GM23338 (cell line): ENCODE measurements at regions not wholly inside any gene's neighbourhood (a gene's known extent, or its start where the extent isn't known, plus 50 kb on each side); places are given as distances from the start of the nearest gene placed in this dataset.
A peak's percentile ranks its signal among the peaks of the same experiment; 100 is the strongest.

ENCODE experiments used
- ATAC-seq: fragments of 200-7000 bp; cut with Tn5 transposase; 3 replicates; pipeline ENCODE4 v1.9.1; 2020
- DNase-seq: peaks from one replicate; pipeline ENCODE4 v3.0.0-alpha.2; 2015; ENCODE audit warnings: low spot score
- H2AFZ ChIP-seq: fragments of 200-600 bp; sonication (generic); 2 replicates; pipeline ENCODE4 v1.8.0; 2016; ENCODE audit warnings: antibody characterized with exemption, mild to moderate bottlenecking, moderate library complexity
- H3F3A ChIP-seq: fragments of 200-600 bp; sonication (generic); replicated peaks from 2 replicates; pipeline ENCODE4 v1.8.0; 2017; ENCODE audit warnings: antibody characterized with exemption, mixed run types, low read depth
- H3K27ac ChIP-seq: fragments of 200-600 bp; sonication (generic); 2 replicates; pipeline ENCODE4 v1.6.1; 2016; ENCODE audit warnings: low read depth
- H3K27me3 ChIP-seq: fragments of 200-600 bp; sonication (generic); 2 replicates; pipeline ENCODE4 v1.8.0; 2016; ENCODE audit warnings: mild to moderate bottlenecking, mixed run types, moderate library complexity; ENCODE audit not compliant: insufficient read depth
- H3K36me3 ChIP-seq: fragments of 200-600 bp; sonication (generic); 2 replicates; pipeline ENCODE4 v1.8.0; 2016; ENCODE audit warnings: mild to moderate bottlenecking; ENCODE audit not compliant: insufficient read depth
- H3K4me1 ChIP-seq: fragments of 200-600 bp; sonication (generic); 2 replicates; pipeline ENCODE4 v1.8.0; 2016; ENCODE audit warnings: mild to moderate bottlenecking, moderate library complexity; ENCODE audit not compliant: insufficient read depth
- H3K4me2 ChIP-seq: fragments of 200-600 bp; sonication (generic); 2 replicates; pipeline ENCODE4 v1.7.1; 2017; ENCODE audit warnings: mixed run types
- H3K4me3 ChIP-seq: fragments of 200-600 bp; sonication (generic); 2 replicates; pipeline ENCODE4 v1.6.1; 2016; ENCODE audit warnings: mixed run types
- H3K79me2 ChIP-seq: fragments of 200-600 bp; sonication (generic); replicated peaks from 2 replicates; pipeline ENCODE4 v1.8.0; 2017; ENCODE audit warnings: mild to moderate bottlenecking; ENCODE audit not compliant: insufficient read depth
- H3K9me2 ChIP-seq: fragments of 200-600 bp; sonication (generic); 2 replicates; pipeline ENCODE4 v1.8.0; 2017; ENCODE audit not compliant: insufficient read depth
- H4K20me1 ChIP-seq: fragments of 200-600 bp; sonication (generic); replicated peaks from 2 replicates; pipeline ENCODE4 v1.8.0; 2017; ENCODE audit warnings: mild to moderate bottlenecking; ENCODE audit not compliant: insufficient read depth
- H3K27ac Mint-ChIP-seq: 2 replicates; pipeline ENCODE4 v1.8.0; 2020; ENCODE audit warnings: inconsistent platforms, mild to moderate bottlenecking, moderate library complexity, mixed read lengths
- H3K27me3 Mint-ChIP-seq: 3 replicates; pipeline ENCODE4 v1.8.0; 2022; ENCODE audit warnings: low read depth, mild to moderate bottlenecking, moderate library complexity, mixed read lengths, inconsistent platforms; ENCODE audit not compliant: insufficient read depth, poor library complexity
- H3K36me3 Mint-ChIP-seq: 3 replicates; pipeline ENCODE4 v1.8.0; 2021; ENCODE audit warnings: low read depth, mild to moderate bottlenecking, inconsistent platforms, moderate library complexity, mixed read lengths
- H3K4me1 Mint-ChIP-seq: 3 replicates; pipeline ENCODE4 v1.8.0; 2020; ENCODE audit warnings: mild to moderate bottlenecking, inconsistent platforms, mixed read lengths
- H3K4me3 Mint-ChIP-seq: 3 replicates; pipeline ENCODE4 v1.8.0; 2021; ENCODE audit warnings: moderate library complexity, mild to moderate bottlenecking, inconsistent platforms, mixed read lengths
- H3K9me3 Mint-ChIP-seq: 3 replicates; pipeline ENCODE4 v1.8.0; 2020; ENCODE audit warnings: moderate library complexity, mild to moderate bottlenecking, inconsistent platforms, mixed read lengths
- CREB1 ChIP-seq: fragments of 250-450 bp; sonication (Bioruptor Pico); IDR thresholded peaks from 2 replicates; pipeline ENCODE4 v1.5.0; 2020; ENCODE audit warnings: low read depth, mild to moderate bottlenecking, moderate library complexity
- ETS1 ChIP-seq: IDR thresholded peaks from 2 replicates; pipeline ENCODE4 v1.6.1; 2016; ENCODE audit warnings: antibody characterized with exemption
- EZH2 ChIP-seq: fragments of 200-600 bp; sonication (generic); IDR thresholded peaks from one replicate; pipeline ENCODE4 v1.8.0; 2017; ENCODE audit warnings: antibody characterized with exemption, mild to moderate bottlenecking, low read depth; ENCODE audit not compliant: unreplicated experiment
- EZH2phosphoT487 ChIP-seq: fragments of 200-600 bp; sonication (generic); IDR thresholded peaks from one replicate; pipeline ENCODE4 v1.8.1; 2018; ENCODE audit warnings: antibody characterized with exemption; ENCODE audit not compliant: unreplicated experiment
- JUNB ChIP-seq: IDR thresholded peaks from one replicate; pipeline ENCODE4 v1.6.1; 2016; ENCODE audit warnings: antibody characterized with exemption; ENCODE audit not compliant: unreplicated experiment
- NANOG ChIP-seq: IDR thresholded peaks from 2 replicates; pipeline ENCODE4 v1.6.1; 2016; ENCODE audit warnings: antibody characterized with exemption, borderline replicate concordance
- POLR2AphosphoS5 ChIP-seq: IDR thresholded peaks from 2 replicates; pipeline ENCODE4 v1.6.1; 2016; ENCODE audit warnings: antibody characterized with exemption, low read depth
- REST ChIP-seq: IDR thresholded peaks from one replicate; pipeline ENCODE4 v1.6.1; 2018; ENCODE audit warnings: antibody characterized with exemption; ENCODE audit not compliant: unreplicated experiment
- ZNF331 ChIP-seq: fragments of 250-450 bp; sonication (Bioruptor Pico); IDR thresholded peaks from 2 replicates; pipeline ENCODE4 v1.5.0; 2020; ENCODE audit warnings: low read depth, mild to moderate bottlenecking, moderate library complexity

GRCh38 chr2:59875836-59876235 is 677.6 kb downstream of the BCL11A start:
- TF ChIP-seq NANOG (no peak), EZH2phosphoT487 (no peak), POLR2AphosphoS5 (no peak), REST (no peak)
- no peaks in the 10 kb centered on the region for H3F3A ChIP-seq

GRCh38 chr2:59874971-59875755 is 678.3 kb downstream of the BCL11A start:
- Mint-ChIP-seq H3K4me3 (no peak overlapping the region), H3K27ac (no peak overlapping the region), H3K36me3 (no peaks in the 10 kb centered on the region), H3K9me3 (no peaks in the 10 kb centered on the region), H3K27me3 (peaks cover 2% of the 10 kb centered on the region), H3K4me1 (peaks cover 19% of the 10 kb centered on the region)
- Histone ChIP-seq H3K27me3 (no peaks in the 10 kb centered on the region), H3K4me3 (no peak overlapping the region), H3K9me2 (peaks cover 4% of the 10 kb centered on the region; the same call in 1 of the 2 replicates), H3K79me2 (no peaks in the 10 kb centered on the region), H2AFZ (peak overlapping the region; percentile 72; the same call in 1 of the 2 replicates), H3K4me1 (peaks cover 19% of the 10 kb centered on the region), H3F3A (no peaks in the 10 kb centered on the region), H3K4me2 (no peak overlapping the region), H3K36me3 (no peaks in the 10 kb centered on the region), H4K20me1 (no peaks in the 10 kb centered on the region), H3K27ac (no peak overlapping the region)
- TF ChIP-seq JUNB = no peak
- no peak for TF ChIP-seq ETS1
- TF ChIP-seq ZNF331 = no peak
- TF ChIP-seq CREB1 = no peak
- no peak for TF ChIP-seq EZH2
- no peak for TF ChIP-seq EZH2phosphoT487
- no peak for TF ChIP-seq REST
- ATAC-seq (peak; percentile 71), DNase-seq (peak; percentile 14)

More at GRCh38 chr2:59875836-59876235, 677.6 kb downstream of the BCL11A start:
- no peak overlapping the region for H3K4me3 Mint-ChIP-seq
- Histone ChIP-seq H3K27ac (no peak overlapping the region), H2AFZ (peak overlapping the region; percentile 76; the same call in 1 of the 2 replicates), H3K4me3 (no peak overlapping the region), H3K36me3 (no peaks in the 10 kb centered on the region), H3K9me2 (peaks cover 4% of the 10 kb centered on the region; the same call in 1 of the 2 replicates), H3K79me2 (no peaks in the 10 kb centered on the region), H3K4me1 (peaks cover 19% of the 10 kb centered on the region), H4K20me1 (no peaks in the 10 kb centered on the region), H3K27me3 (no peaks in the 10 kb centered on the region), H3K4me2 (no peak overlapping the region)
- peaks cover 19% of the 10 kb centered on the region for H3K4me1 Mint-ChIP-seq
- H3K27me3 Mint-ChIP-seq = peaks cover 2% of the 10 kb centered on the region
- no peaks in the 10 kb centered on the region for H3K9me3 Mint-ChIP-seq
- no peak for ATAC-seq
- H3K36me3 Mint-ChIP-seq = no peaks in the 10 kb centered on the region
- no peak for DNase-seq
- H3K27ac Mint-ChIP-seq = no peak overlapping the region
